PC-3 (cell line): ENCODE measurements at regions not wholly inside any gene's neighbourhood (a gene's known extent, or its start where the extent isn't known, plus 50 kb on each side); places are given as distances from the start of the nearest gene placed in this dataset.

Experiments used
- EZH2phosphoT487 ChIP-seq: fragments of 300-600 bp; sonication (generic); IDR thresholded peaks from 2 replicates; pipeline ENCODE4 v1.6.1; 2018; ENCODE audit warnings: mild to moderate bottlenecking, antibody characterized with exemption, low read length, borderline replicate concordance
- TF ChIP-seq, protein P1 (sequence below): fragments of 300-600 bp; sonication (generic); conservative IDR thresholded peaks from 2 replicates; pipeline ENCODE4 v1.5.1; 2017; ENCODE audit warnings: antibody characterized with exemption, low read depth, mild to moderate bottlenecking, low read length

- TF ChIP-seq, protein P1, sequence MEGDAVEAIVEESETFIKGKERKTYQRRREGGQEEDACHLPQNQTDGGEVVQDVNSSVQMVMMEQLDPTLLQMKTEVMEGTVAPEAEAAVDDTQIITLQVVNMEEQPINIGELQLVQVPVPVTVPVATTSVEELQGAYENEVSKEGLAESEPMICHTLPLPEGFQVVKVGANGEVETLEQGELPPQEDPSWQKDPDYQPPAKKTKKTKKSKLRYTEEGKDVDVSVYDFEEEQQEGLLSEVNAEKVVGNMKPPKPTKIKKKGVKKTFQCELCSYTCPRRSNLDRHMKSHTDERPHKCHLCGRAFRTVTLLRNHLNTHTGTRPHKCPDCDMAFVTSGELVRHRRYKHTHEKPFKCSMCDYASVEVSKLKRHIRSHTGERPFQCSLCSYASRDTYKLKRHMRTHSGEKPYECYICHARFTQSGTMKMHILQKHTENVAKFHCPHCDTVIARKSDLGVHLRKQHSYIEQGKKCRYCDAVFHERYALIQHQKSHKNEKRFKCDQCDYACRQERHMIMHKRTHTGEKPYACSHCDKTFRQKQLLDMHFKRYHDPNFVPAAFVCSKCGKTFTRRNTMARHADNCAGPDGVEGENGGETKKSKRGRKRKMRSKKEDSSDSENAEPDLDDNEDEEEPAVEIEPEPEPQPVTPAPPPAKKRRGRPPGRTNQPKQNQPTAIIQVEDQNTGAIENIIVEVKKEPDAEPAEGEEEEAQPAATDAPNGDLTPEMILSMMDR = no peak
- TF ChIP-seq EZH2phosphoT487 = no peak
These were observed 648.4 kb upstream of the MARCKS start for GRCh38 chr6:113208726-113209125.
